ENCODE measurements at regions not wholly inside any gene's neighbourhood (a gene's known extent, or its start where the extent isn't known, plus 50 kb on each side); places are given as distances from the start of the nearest gene placed in this dataset.
A peak's percentile ranks its signal among the peaks of the same experiment; 100 is the strongest.

DNA sequence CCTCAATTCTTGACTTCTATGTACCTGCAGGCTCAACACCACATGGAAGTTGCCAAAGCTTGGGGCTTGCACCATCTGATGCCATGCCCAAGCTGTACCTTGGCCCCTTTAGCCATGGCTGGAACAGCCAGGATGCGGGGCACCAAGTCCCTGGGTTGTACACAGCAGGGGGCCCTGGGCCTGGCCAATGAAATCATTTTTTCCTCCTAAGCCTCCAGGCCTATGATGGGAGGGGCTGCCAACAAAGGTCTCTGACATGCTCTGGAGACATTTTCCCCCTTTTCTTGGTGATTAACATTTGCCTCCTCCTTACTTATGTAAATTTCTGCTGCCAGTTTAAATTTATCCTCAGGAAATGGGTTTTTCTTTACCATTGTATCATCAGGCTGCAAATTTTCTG, 1428.1 kb downstream of the C4orf33 start:
- no peak for DNase-seq (ENCODE audit: low read depth)
- H3K4me3 ChIP-seq (ENCODE audit: low read depth, low read length), result no peak overlapping the region
- TF ChIP-seq, protein P1, sequence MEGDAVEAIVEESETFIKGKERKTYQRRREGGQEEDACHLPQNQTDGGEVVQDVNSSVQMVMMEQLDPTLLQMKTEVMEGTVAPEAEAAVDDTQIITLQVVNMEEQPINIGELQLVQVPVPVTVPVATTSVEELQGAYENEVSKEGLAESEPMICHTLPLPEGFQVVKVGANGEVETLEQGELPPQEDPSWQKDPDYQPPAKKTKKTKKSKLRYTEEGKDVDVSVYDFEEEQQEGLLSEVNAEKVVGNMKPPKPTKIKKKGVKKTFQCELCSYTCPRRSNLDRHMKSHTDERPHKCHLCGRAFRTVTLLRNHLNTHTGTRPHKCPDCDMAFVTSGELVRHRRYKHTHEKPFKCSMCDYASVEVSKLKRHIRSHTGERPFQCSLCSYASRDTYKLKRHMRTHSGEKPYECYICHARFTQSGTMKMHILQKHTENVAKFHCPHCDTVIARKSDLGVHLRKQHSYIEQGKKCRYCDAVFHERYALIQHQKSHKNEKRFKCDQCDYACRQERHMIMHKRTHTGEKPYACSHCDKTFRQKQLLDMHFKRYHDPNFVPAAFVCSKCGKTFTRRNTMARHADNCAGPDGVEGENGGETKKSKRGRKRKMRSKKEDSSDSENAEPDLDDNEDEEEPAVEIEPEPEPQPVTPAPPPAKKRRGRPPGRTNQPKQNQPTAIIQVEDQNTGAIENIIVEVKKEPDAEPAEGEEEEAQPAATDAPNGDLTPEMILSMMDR (conservative IDR thresholded peaks at IDR 0.05; ENCODE audit: low read depth, low read length), result no peak

DNA sequence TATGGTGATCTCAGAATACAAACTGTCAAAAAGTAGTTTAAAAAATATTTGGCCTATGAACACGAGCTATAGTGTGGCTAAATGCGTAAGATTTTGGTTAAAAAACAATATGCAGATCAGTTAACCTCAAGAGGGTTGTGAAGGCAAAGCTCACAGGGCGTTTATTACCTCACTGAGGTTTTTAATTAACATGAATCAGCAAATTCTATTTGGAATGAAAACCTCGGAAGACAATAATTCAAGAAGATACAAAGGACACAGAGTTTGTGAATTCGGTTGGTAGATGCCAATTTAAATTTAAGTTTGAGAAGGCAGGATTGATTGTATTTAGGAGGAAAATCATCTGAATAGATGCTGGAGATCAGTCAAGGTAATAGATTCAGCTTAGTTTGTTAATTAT, 1434.6 kb downstream of the C4orf33 start:
- H3K4me3 ChIP-seq (ENCODE audit: low read depth, low read length), result no peak overlapping the region
- DNase-seq (ENCODE audit: low read depth), result no peak
- TF ChIP-seq, protein P1 (conservative IDR thresholded peaks at IDR 0.05; ENCODE audit: low read depth, low read length), result no peak

DNA sequence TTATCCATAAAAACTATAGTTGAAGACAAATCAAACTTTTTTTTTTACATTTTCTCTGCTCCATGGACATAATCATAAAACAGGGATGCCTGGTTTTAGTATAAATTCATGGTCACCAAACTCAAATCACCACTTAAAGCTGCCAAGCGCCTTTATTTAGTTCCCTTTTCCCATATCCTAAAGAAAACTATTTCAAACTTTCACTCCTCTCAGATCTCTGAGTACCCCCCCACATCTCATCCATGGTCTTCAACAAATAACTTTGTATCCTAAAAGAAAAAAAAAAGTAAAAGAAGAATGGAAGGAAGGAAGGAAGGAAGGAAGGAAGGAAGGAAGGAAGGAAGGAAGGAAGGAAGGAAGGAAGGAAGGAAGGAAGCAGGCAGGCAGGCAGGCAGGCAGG, 1438.7 kb downstream of the C4orf33 start:
- no peak overlapping the region for H3K4me3 ChIP-seq (ENCODE audit: low read depth, low read length)
- DNase-seq (ENCODE audit: low read depth), result no peak
- TF ChIP-seq, protein P1 (conservative IDR thresholded peaks at IDR 0.05; ENCODE audit: low read depth, low read length), result no peak

DNA sequence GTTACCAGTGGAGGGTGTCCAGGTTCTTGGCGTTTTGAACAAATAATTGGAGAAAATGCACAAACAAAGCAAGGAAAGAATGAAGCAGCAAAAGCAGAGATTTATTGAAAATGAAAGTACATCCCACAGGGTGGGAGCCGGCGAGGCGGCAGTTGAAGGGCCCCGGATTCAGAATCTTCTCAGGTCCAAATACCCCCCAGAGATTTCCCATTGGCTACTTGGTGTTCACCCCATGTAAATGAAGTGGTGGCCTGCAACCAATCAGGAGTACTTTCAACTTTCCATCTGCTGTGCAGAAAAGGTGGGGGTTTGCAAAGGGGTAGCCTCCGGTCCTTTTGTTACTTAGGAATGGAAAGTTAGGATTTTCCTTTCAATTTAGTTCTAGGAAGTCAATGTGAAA, 1447.0 kb downstream of the C4orf33 start:
- no peak for DNase-seq (ENCODE audit: low read depth)
- TF ChIP-seq, protein P1 (conservative IDR thresholded peaks at IDR 0.05; ENCODE audit: low read depth, low read length), result no peak

DNA sequence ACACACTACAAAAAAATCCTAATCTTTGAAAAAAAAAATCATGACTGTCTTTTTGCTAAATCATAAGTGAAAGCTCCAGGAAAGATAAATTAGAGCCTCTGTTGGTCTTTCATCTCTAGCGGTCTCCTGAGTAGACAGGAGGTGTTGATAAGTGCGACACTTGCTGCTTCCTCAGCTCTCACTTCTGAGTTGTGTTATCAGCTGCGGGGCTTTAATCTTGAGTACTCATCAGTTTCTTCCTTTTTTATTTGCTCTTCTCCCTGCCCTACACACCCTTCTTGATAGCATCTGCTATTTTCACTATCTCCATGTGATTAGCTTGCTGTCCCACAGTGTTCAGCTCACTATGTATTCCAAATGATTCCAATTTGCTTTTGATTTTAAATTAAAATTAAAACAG, 1449.2 kb downstream of the C4orf33 start:
- H3K4me3 ChIP-seq (ENCODE audit: low read depth, low read length), result no peak overlapping the region
- TF ChIP-seq, protein P1 (conservative IDR thresholded peaks at IDR 0.05; ENCODE audit: low read depth, low read length), result no peak
- DNase-seq (ENCODE audit: low read depth), result no peak

More for the DNA sequence above, 1447.0 kb downstream of the C4orf33 start:
- no peak overlapping the region for H3K4me3 ChIP-seq (ENCODE audit: low read depth, low read length)

DNA sequence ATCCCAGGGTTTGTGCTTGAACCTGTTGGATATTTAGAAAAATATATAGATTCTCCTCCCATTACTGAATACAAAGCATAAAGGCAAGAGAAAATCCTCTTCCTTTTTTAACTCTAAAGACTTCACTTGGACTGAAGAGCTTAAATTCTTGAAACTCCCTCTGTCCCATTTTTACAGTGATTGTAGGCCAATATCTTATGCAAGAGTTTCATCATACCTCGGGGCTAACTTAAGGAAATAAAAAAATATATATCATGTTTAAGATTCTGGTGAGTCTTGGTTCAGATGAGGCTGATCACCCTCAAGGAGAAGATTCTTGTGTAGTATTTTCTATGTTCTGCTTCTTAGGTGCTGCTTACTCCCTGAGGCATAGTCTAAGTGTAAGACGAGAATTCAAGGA, 1449.6 kb downstream of the C4orf33 start:
- peak; percentile 28 for DNase-seq (ENCODE audit: low read depth)
- no peak overlapping the region for H3K4me3 ChIP-seq (ENCODE audit: low read depth, low read length)
- TF ChIP-seq, protein P1 (conservative IDR thresholded peaks at IDR 0.05; ENCODE audit: low read depth, low read length), result no peak

DNA sequence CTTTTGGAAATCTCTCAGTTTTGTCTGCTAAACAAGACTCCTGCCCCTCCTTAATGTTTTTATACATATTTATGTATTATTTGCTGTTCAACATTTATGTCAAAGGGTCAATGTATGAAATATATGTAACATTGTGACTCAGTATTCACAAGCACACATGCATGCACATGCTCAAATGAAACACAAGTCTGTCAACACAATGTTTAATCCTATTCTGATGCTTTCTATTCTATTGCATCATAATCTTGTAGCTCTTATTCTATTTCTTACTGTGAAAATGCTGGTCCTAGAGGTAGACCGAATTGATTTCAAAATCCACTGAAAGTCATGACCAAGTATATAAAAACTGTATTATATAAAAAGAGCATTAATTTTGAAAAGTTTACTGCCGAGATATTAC, 1463.3 kb downstream of the C4orf33 start:
- no peak overlapping the region for H3K4me3 ChIP-seq (ENCODE audit: low read depth, low read length)
- no peak for DNase-seq (ENCODE audit: low read depth)
- TF ChIP-seq, protein P1 (conservative IDR thresholded peaks at IDR 0.05; ENCODE audit: low read depth, low read length), result no peak

All from choroid plexus epithelial cell (primary cell).